ENCODE measurements at regions not wholly inside any gene's neighbourhood (a gene's known extent, or its start where the extent isn't known, plus 50 kb on each side); places are given as distances from the start of the nearest gene placed in this dataset.

DNA sequence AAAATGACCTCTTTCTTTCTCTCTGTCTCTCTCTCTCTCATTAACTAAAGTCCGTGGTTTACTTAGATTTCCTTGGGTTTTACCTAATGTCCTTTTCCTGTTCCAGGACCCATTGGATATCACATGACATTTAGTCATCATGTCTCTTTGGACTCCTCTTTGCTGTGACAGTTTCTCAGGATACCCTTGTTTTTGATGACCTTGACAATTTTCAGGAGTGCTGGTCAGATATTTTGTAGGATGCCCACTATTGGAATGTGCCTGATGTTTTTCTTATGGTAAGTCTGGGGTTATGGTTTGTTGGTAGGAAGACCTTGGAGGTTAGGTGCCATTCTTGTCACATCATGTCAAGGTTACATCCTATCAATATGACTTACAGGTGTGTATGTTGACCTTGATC, 199.2 kb upstream of the HTR1E start:
- no peak for TF ChIP-seq CTCF (conservative IDR thresholded peaks at IDR 0.05; ENCODE audit: low read length)
- TF ChIP-seq EZH2phosphoT487 (IDR thresholded peaks at IDR 0.05; ENCODE audit: borderline replicate concordance, low read depth, low read length): no peak

Measured in OCI-LY7 (cell line).